IMR-90 (cell line): ENCODE measurements at regions not wholly inside any gene's neighbourhood (a gene's known extent, or its start where the extent isn't known, plus 50 kb on each side); places are given as distances from the start of the nearest gene placed in this dataset.

Source experiments
- BHLHE40 ChIP-seq: fragments of 150-350 bp; IDR thresholded peaks from 2 replicates; pipeline ENCODE4 v1.6.1; 2016; ENCODE audit warnings: mild to moderate bottlenecking, low read depth, low read length
- CEBPB ChIP-seq: IDR thresholded peaks from 2 replicates; pipeline ENCODE4 v1.6.1; 2012; ENCODE audit warnings: low read depth, low read length, improper control_type of control experiment
- CHD1 ChIP-seq: IDR thresholded peaks from 2 replicates; pipeline ENCODE4 v1.6.1; 2012; ENCODE audit warnings: low read depth, low read length, improper control_type of control experiment
- MAFK ChIP-seq: IDR thresholded peaks from 2 replicates; pipeline ENCODE4 v1.6.1; 2012; ENCODE audit warnings: low read depth, low read length, improper control_type of control experiment
- MAZ ChIP-seq: IDR thresholded peaks from 2 replicates; pipeline ENCODE4 v1.6.1; 2012; ENCODE audit warnings: low read depth, mild to moderate bottlenecking, low read length, improper control_type of control experiment, moderate library complexity, borderline replicate concordance
- MXI1 ChIP-seq: IDR thresholded peaks from 2 replicates; pipeline ENCODE4 v1.6.1; 2012; ENCODE audit warnings: low read depth, mild to moderate bottlenecking, low read length, moderate library complexity, borderline replicate concordance
- NFE2L2 ChIP-seq: fragments of 150-350 bp; IDR thresholded peaks from 2 replicates; pipeline ENCODE4 v1.6.1; 2016; ENCODE audit warnings: low read depth, mild to moderate bottlenecking, low read length
- POLR2A ChIP-seq: IDR thresholded peaks from 2 replicates; pipeline ENCODE4 v1.6.1; 2012; ENCODE audit warnings: mild to moderate bottlenecking, low read depth, low read length
- RAD21 ChIP-seq: IDR thresholded peaks from 2 replicates; pipeline ENCODE4 v1.6.1; 2012; ENCODE audit warnings: low read length, improper control_type of control experiment
- RCOR1 ChIP-seq: IDR thresholded peaks from 2 replicates; pipeline ENCODE4 v1.6.1; 2012; ENCODE audit warnings: mild to moderate bottlenecking, low read length, improper control_type of control experiment; ENCODE audit not compliant: insufficient replicate concordance
- SMC3 ChIP-seq: fragments of 150-350 bp; IDR thresholded peaks from 2 replicates; pipeline ENCODE4 v1.6.1; 2016; ENCODE audit warnings: low read depth, mild to moderate bottlenecking, antibody characterized with exemption, low read length, moderate library complexity
- TF ChIP-seq, protein P1 (sequence below): fragments of 150-350 bp; IDR thresholded peaks from 2 replicates; pipeline ENCODE4 v1.6.1; 2017; ENCODE audit warnings: mild to moderate bottlenecking, antibody characterized with exemption, low read length, low read depth
- TF ChIP-seq, protein P2 (sequence below): conservative IDR thresholded peaks from 2 replicates; pipeline ENCODE4 v1.5.1; 2012; ENCODE audit warnings: mild to moderate bottlenecking, low read depth, low read length, improper control_type of control experiment
- TF ChIP-seq, protein P3 (sequence below): fragments of 150-350 bp; IDR thresholded peaks from 2 replicates; pipeline ENCODE4 v1.6.1; 2016; ENCODE audit warnings: low read depth, mild to moderate bottlenecking, low read length, moderate library complexity, borderline replicate concordance

DNA sequence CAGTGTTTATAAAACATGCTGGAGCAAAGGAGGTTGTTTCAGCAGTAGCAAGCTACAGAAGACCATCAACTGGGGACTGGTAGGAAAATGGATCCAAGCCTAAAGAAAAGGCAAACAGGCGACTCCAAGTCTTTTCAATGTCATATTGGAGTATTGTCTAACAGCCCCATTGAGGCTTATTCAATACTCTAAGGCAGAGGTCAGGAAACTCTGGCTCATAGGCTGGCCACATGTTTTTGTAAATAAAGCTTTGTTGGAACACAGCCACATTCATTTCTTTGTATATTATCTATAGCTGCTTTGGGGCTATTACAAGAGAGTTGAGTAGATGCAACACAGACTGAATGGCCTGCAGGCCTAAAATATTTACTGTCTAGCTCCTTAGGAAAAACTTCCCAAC, 77.5 kb downstream of the RPL22L1 start:
- TF ChIP-seq MAFK (no peak), RAD21 (no peak), CEBPB (no peak), POLR2A (no peak), MXI1 (no peak), SMC3 (no peak), MAZ (no peak), RCOR1 (no peak), BHLHE40 (no peak), CHD1 (no peak), NFE2L2 (no peak)
- TF ChIP-seq, protein P1, sequence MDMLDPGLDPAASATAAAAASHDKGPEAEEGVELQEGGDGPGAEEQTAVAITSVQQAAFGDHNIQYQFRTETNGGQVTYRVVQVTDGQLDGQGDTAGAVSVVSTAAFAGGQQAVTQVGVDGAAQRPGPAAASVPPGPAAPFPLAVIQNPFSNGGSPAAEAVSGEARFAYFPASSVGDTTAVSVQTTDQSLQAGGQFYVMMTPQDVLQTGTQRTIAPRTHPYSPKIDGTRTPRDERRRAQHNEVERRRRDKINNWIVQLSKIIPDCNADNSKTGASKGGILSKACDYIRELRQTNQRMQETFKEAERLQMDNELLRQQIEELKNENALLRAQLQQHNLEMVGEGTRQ, result no peak
- TF ChIP-seq, protein P2, sequence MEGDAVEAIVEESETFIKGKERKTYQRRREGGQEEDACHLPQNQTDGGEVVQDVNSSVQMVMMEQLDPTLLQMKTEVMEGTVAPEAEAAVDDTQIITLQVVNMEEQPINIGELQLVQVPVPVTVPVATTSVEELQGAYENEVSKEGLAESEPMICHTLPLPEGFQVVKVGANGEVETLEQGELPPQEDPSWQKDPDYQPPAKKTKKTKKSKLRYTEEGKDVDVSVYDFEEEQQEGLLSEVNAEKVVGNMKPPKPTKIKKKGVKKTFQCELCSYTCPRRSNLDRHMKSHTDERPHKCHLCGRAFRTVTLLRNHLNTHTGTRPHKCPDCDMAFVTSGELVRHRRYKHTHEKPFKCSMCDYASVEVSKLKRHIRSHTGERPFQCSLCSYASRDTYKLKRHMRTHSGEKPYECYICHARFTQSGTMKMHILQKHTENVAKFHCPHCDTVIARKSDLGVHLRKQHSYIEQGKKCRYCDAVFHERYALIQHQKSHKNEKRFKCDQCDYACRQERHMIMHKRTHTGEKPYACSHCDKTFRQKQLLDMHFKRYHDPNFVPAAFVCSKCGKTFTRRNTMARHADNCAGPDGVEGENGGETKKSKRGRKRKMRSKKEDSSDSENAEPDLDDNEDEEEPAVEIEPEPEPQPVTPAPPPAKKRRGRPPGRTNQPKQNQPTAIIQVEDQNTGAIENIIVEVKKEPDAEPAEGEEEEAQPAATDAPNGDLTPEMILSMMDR, result no peak
- TF ChIP-seq, protein P3, sequence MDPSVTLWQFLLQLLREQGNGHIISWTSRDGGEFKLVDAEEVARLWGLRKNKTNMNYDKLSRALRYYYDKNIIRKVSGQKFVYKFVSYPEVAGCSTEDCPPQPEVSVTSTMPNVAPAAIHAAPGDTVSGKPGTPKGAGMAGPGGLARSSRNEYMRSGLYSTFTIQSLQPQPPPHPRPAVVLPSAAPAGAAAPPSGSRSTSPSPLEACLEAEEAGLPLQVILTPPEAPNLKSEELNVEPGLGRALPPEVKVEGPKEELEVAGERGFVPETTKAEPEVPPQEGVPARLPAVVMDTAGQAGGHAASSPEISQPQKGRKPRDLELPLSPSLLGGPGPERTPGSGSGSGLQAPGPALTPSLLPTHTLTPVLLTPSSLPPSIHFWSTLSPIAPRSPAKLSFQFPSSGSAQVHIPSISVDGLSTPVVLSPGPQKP, result no peak
